Neuron (in vitro differentiated cells): ENCODE measurements at regions not wholly inside any gene's neighbourhood (a gene's known extent, or its start where the extent isn't known, plus 50 kb on each side); places are given as distances from the start of the nearest gene placed in this dataset.
"Not testable (repeated sequence)": the region's sequence is repeated elsewhere in the genome, so short reads cannot be mapped to it uniquely, and the experiment has no call there.

Experiments used
- H2AFZ ChIP-seq: one replicate; pipeline ENCODE4 v1.6.1; 2013; ENCODE audit warnings: low read depth, mild to moderate bottlenecking, inconsistent platforms, low read length, moderate library complexity
- H3K27me3 ChIP-seq: one replicate; pipeline ENCODE4 v1.6.1; 2013; ENCODE audit warnings: low read length; ENCODE audit not compliant: insufficient read depth
- H3K36me3 ChIP-seq: one replicate; pipeline ENCODE4 v1.6.1; 2013; ENCODE audit warnings: low read length; ENCODE audit not compliant: insufficient read depth
- H3K4me1 ChIP-seq: one replicate; pipeline ENCODE4 v1.6.1; 2013; ENCODE audit warnings: low read length; ENCODE audit not compliant: insufficient read depth
- H3K4me3 ChIP-seq: 2 replicates; pipeline ENCODE4 v1.5.1; 2013; ENCODE audit warnings: mild to moderate bottlenecking, low read length, moderate library complexity
- H3K9me3 ChIP-seq: one replicate; pipeline ENCODE4 v1.6.1; 2013; ENCODE audit warnings: low read length

GRCh38 chr14:28953973-28954372 lies 187.4 kb downstream of the FOXG1 start:
- H3K4me3 ChIP-seq: no peak overlapping the region
- H3K36me3 ChIP-seq: no peaks in the 10 kb centered on the region
- no peaks in the 10 kb centered on the region for H3K9me3 ChIP-seq
- H3K4me1 ChIP-seq: no peaks in the 10 kb centered on the region
- H3K27me3 ChIP-seq: no peaks in the 10 kb centered on the region
- H2AFZ ChIP-seq: no peak overlapping the region

GRCh38 chr14:28966416-28967233 lies 200.0 kb downstream of the FOXG1 start:
- Histone ChIP-seq H3K36me3 (no peaks in the 10 kb centered on the region), H3K4me1 (no peaks in the 10 kb centered on the region), H2AFZ (no peak overlapping the region), H3K27me3 (no peaks in the 10 kb centered on the region), H3K9me3 (no peaks in the 10 kb centered on the region), H3K4me3 (no peak overlapping the region)

GRCh38 chr14:28975084-28975483 lies 208.5 kb downstream of the FOXG1 start:
- no peak overlapping the region for H2AFZ ChIP-seq
- no peaks in the 10 kb centered on the region for H3K36me3 ChIP-seq
- no peaks in the 10 kb centered on the region for H3K4me1 ChIP-seq
- no peak overlapping the region for H3K4me3 ChIP-seq
- H3K27me3 ChIP-seq: no peaks in the 10 kb centered on the region
- H3K9me3 ChIP-seq: no peaks in the 10 kb centered on the region

DNA sequence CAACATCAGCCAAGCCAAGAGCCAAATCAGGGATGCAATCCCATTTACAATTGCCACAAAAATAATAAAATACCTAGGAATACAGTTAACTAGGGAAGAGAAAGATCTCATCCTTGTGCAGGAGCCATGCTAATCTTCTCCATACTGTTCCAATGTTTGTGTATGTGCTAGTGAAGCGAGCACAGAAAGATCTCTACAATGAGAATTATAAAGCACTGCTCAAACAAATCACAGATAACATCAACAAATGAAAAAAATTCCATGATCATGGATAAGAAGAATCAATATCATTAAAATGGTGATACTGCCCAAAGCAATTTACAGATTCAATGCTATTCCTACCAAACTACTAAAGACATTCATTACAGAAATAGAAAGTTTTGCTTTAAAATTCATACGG lies 215.6 kb downstream of the FOXG1 start:
- Histone ChIP-seq H3K4me3 (no peak overlapping the region), H2AFZ (no peak overlapping the region), H3K9me3 (no peaks in the 10 kb centered on the region), H3K4me1 (no peaks in the 10 kb centered on the region), H3K27me3 (no peaks in the 10 kb centered on the region), H3K36me3 (no peaks in the 10 kb centered on the region)

- Histone ChIP-seq H3K36me3 (no peaks in the 10 kb centered on the region), H3K9me3 (no peaks in the 10 kb centered on the region), H3K4me3 (no peak overlapping the region), H3K27me3 (no peaks in the 10 kb centered on the region), H3K4me1 (no peaks in the 10 kb centered on the region), H2AFZ (no peak overlapping the region)
These were observed 216.7 kb downstream of the FOXG1 start for GRCh38 chr14:28983279-28983678.

GRCh38 chr14:28987516-28987915 lies 220.9 kb downstream of the FOXG1 start:
- Histone ChIP-seq H3K4me1 (no peaks in the 10 kb centered on the region), H3K4me3 (no peak overlapping the region), H3K9me3 (no peaks in the 10 kb centered on the region), H2AFZ (no peak overlapping the region), H3K36me3 (no peaks in the 10 kb centered on the region), H3K27me3 (no peaks in the 10 kb centered on the region)

GRCh38 chr14:28997196-28997595 lies 230.6 kb downstream of the FOXG1 start:
- H3K4me3 ChIP-seq, H3K36me3 ChIP-seq, H3K27me3 ChIP-seq, H3K9me3 ChIP-seq, H3K4me1 ChIP-seq, H2AFZ ChIP-seq: not testable (repeated sequence)

DNA sequence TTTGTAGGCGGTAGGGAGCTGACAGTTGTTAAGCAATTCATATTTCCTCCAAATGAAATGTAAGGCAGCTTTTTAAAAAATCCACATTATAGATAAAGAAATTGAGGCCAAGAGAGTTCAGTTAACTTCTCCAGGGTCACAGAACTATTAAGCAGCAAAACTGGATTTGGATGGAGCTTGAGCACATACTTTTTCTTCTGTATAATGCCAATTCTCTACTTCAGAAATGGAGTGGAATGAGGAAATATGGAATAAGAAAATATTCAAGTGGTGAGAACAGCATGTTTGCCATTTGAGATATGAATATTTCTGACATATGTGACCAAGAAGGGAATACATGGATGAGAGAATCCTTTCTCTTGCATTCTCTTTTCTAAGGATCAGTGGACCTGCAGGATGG lies 233.1 kb downstream of the FOXG1 start:
- Histone ChIP-seq H3K4me3 (no peak overlapping the region), H3K27me3 (peaks cover 2% of the 10 kb centered on the region), H2AFZ (no peak overlapping the region)

GRCh38 chr14:29005647-29006046 lies 239.1 kb downstream of the FOXG1 start:
- Histone ChIP-seq H3K36me3 (no peaks in the 10 kb centered on the region), H3K4me3 (no peak overlapping the region), H2AFZ (no peak overlapping the region), H3K9me3 (no peaks in the 10 kb centered on the region), H3K27me3 (no peaks in the 10 kb centered on the region), H3K4me1 (no peaks in the 10 kb centered on the region)

More for the DNA sequence above, 233.1 kb downstream of the FOXG1 start:
- H3K9me3 ChIP-seq: no peaks in the 10 kb centered on the region
- no peaks in the 10 kb centered on the region for H3K4me1 ChIP-seq
- H3K36me3 ChIP-seq: no peaks in the 10 kb centered on the region

GRCh38 chr14:29007990-29008389 lies 241.4 kb downstream of the FOXG1 start:
- no peak overlapping the region for H2AFZ ChIP-seq
- no peaks in the 10 kb centered on the region for H3K27me3 ChIP-seq
- H3K9me3 ChIP-seq: no peaks in the 10 kb centered on the region
- no peak overlapping the region for H3K4me3 ChIP-seq
- no peaks in the 10 kb centered on the region for H3K36me3 ChIP-seq
- no peaks in the 10 kb centered on the region for H3K4me1 ChIP-seq

- Histone ChIP-seq H3K4me1 (no peaks in the 10 kb centered on the region), H3K27me3 (no peaks in the 10 kb centered on the region), H3K4me3 (no peak overlapping the region), H3K36me3 (no peaks in the 10 kb centered on the region), H3K9me3 (no peaks in the 10 kb centered on the region), H2AFZ (no peak overlapping the region)
These were observed 249.7 kb downstream of the FOXG1 start for GRCh38 chr14:29016050-29016900.

DNA sequence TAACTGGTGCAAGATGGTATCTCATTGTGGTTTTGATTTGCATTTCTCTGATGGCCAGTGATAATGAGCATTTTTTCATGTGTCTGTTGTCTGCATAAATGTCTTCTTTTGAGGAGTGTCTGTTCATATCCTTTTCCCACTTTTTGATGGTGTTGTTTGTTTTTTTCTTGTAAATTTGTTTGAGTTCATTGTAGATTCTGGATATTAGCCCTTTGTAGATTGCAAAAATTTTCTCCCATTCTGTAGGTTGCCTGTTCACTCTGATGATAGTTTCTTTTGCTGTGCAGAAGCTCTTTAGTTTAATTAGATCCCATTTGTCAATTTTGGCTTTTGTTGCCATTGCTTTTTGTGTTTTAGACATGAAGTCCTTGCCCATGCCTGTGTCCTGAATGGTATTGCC lies 256.9 kb downstream of the FOXG1 start:
- H3K9me3 ChIP-seq, H3K4me3 ChIP-seq, H3K4me1 ChIP-seq, H3K27me3 ChIP-seq, H3K36me3 ChIP-seq, H2AFZ ChIP-seq: not testable (repeated sequence)

DNA sequence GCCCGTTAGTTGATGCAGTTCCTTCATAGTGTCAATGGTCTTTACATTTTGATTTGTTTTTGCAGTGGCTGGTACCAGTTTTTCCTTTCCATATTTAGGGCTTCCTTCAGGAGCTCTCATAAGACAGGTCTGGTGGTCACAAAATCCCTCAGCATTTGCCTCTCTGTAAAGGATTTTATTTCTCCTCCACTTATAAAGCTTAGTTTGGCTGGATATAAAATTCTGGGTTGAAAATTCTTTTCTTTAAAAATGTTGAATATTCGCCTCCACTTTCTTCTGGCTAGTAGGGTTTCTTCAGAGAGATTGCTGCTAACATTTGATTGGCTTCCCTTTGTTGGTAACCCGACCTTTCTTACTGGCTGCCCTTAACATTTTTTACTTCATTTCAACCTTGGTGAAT lies 260.9 kb downstream of the FOXG1 start:
- not testable (repeated sequence) for H2AFZ ChIP-seq, H3K4me3 ChIP-seq, H3K36me3 ChIP-seq, H3K4me1 ChIP-seq, H3K9me3 ChIP-seq, H3K27me3 ChIP-seq
